Mesenchymal stem cell (in vitro differentiated cells and primary cell): ENCODE measurements at regions not wholly inside any gene's neighbourhood (a gene's known extent, or its start where the extent isn't known, plus 50 kb on each side); places are given as distances from the start of the nearest gene placed in this dataset.

Experiments used
- DNase-seq: peaks from one replicate; pipeline ENCODE4 v3.0.0-alpha.2; 2013
- H2AFZ ChIP-seq: one replicate; pipeline ENCODE4 v1.6.1; 2013; ENCODE audit warnings: low read depth, mild to moderate bottlenecking, control low read depth, inconsistent platforms, low read length, moderate library complexity
- H2AK5ac ChIP-seq: 2 replicates; pipeline ENCODE4 v1.6.1; 2013; ENCODE audit warnings: low read length, moderate library complexity, mild to moderate bottlenecking, inconsistent platforms; ENCODE audit not compliant: severe bottlenecking
- H2BK120ac ChIP-seq: one replicate; pipeline ENCODE4 v1.6.1; 2013; ENCODE audit warnings: low read depth, mild to moderate bottlenecking, inconsistent platforms, low read length, moderate library complexity
- H2BK12ac ChIP-seq, 2 experiments: one replicate each; pipeline ENCODE4 v1.6.1; 2013; ENCODE audit warnings: inconsistent platforms in 2 of 2, low read length in 2 of 2, mild to moderate bottlenecking in 2 of 2, moderate library complexity in 2 of 2, control low read depth in 1 of 2
- H2BK15ac ChIP-seq: one replicate; pipeline ENCODE4 v1.6.1; 2013; ENCODE audit warnings: mild to moderate bottlenecking, low read depth, inconsistent platforms; ENCODE audit not compliant: poor library complexity, severe bottlenecking
- H2BK5ac ChIP-seq: 2 replicates; pipeline ENCODE4 v1.6.1; 2013; ENCODE audit warnings: low read depth, mild to moderate bottlenecking, low read length, control low read depth, inconsistent platforms; ENCODE audit not compliant: poor library complexity, severe bottlenecking
- H3K14ac ChIP-seq, 2 experiments: one replicate each; pipeline ENCODE4 v1.6.1; 2013; ENCODE audit warnings: inconsistent platforms in 2 of 2, low read length in 2 of 2, control low read depth in 1 of 2, mild to moderate bottlenecking in 1 of 2, moderate library complexity in 1 of 2
- H3K18ac ChIP-seq, 2 experiments: one replicate each; pipeline ENCODE4 v1.6.1; 2013; ENCODE audit warnings: inconsistent platforms in 2 of 2, low read length in 2 of 2, control low read depth in 1 of 2, low read depth in 1 of 2, mild to moderate bottlenecking in 1 of 2
- H3K23ac ChIP-seq, 2 experiments: one replicate each; pipeline ENCODE4 v1.6.1; 2013; ENCODE audit warnings: inconsistent platforms in 2 of 2, low read length in 2 of 2, mild to moderate bottlenecking in 2 of 2, moderate library complexity in 2 of 2, control low read depth in 1 of 2
- H3K27ac ChIP-seq: 2 replicates; pipeline ENCODE4 v1.5.1; 2013; ENCODE audit warnings: mild to moderate bottlenecking, moderate library complexity, low read length, control low read depth, inconsistent platforms; ENCODE audit not compliant: poor library complexity, severe bottlenecking
- H3K27me3 ChIP-seq, 2 experiments: 2 replicates each; pipeline versions ENCODE4 v1.6.1 to v1.7.0; 2013; ENCODE audit warnings: low read length in 2 of 2, mild to moderate bottlenecking in 2 of 2, moderate library complexity in 2 of 2, control low read depth in 1 of 2, inconsistent platforms in 1 of 2; ENCODE audit not compliant: control insufficient read depth in 1 of 2, insufficient read depth in 1 of 2
- H3K36me3 ChIP-seq, 2 experiments: 2 replicates each; pipeline versions ENCODE4 v1.6.1 to v1.7.0; 2013; ENCODE audit warnings: low read length in 2 of 2, control low read depth in 1 of 2, inconsistent platforms in 1 of 2, low read depth in 1 of 2, mild to moderate bottlenecking in 1 of 2; ENCODE audit not compliant: insufficient read depth in 2 of 2, control insufficient read depth in 1 of 2
- H3K4ac ChIP-seq, 2 experiments: one replicate each; pipeline ENCODE4 v1.6.1; 2013; ENCODE audit warnings: inconsistent platforms in 2 of 2, low read length in 2 of 2, mild to moderate bottlenecking in 2 of 2, moderate library complexity in 2 of 2, control low read depth in 1 of 2, low read depth in 1 of 2
- H3K4me1 ChIP-seq: 2 replicates; pipeline ENCODE4 v1.6.1; 2013; ENCODE audit warnings: low read depth, low read length, control low read depth; ENCODE audit not compliant: control insufficient read depth, insufficient read depth
- H3K4me2 ChIP-seq: 2 replicates; pipeline ENCODE4 v1.6.1; 2013; ENCODE audit warnings: low read length, mild to moderate bottlenecking, inconsistent platforms; ENCODE audit not compliant: poor library complexity, severe bottlenecking
- H3K4me3 ChIP-seq, 2 experiments: 2 replicates each; pipeline versions ENCODE4 v1.5.1 to v1.7.0; 2013; ENCODE audit warnings: low read length in 2 of 2, mild to moderate bottlenecking in 2 of 2, control low read depth in 1 of 2, low read depth in 1 of 2; ENCODE audit not compliant: insufficient read depth in 1 of 2
- H3K79me1 ChIP-seq: replicated peaks from 2 replicates; pipeline ENCODE4 v1.6.1; 2013; ENCODE audit warnings: mild to moderate bottlenecking, control low read depth, low read length, inconsistent platforms; ENCODE audit not compliant: poor library complexity, severe bottlenecking
- H3K9ac ChIP-seq: 2 replicates; pipeline ENCODE4 v1.7.0; 2013; ENCODE audit warnings: mild to moderate bottlenecking, low read length, moderate library complexity
- H3K9me3 ChIP-seq: 2 replicates; pipeline ENCODE4 v1.7.0; 2013; ENCODE audit warnings: mild to moderate bottlenecking, low read length; ENCODE audit not compliant: control insufficient read depth
- H4K8ac ChIP-seq: one replicate; pipeline ENCODE4 v1.6.1; 2013; ENCODE audit warnings: inconsistent platforms, mild to moderate bottlenecking, low read length, moderate library complexity
- H4K91ac ChIP-seq: one replicate; pipeline ENCODE4 v1.6.1; 2013; ENCODE audit warnings: mild to moderate bottlenecking, low read length, inconsistent platforms
- WGBS: methylation state at CpG from one replicate; pipeline ENCODE4 v1.1.7; 2013; ENCODE audit warnings: mixed read lengths; 5-methylcytosine and 5-hydroxymethylcytosine counted together

DNA sequence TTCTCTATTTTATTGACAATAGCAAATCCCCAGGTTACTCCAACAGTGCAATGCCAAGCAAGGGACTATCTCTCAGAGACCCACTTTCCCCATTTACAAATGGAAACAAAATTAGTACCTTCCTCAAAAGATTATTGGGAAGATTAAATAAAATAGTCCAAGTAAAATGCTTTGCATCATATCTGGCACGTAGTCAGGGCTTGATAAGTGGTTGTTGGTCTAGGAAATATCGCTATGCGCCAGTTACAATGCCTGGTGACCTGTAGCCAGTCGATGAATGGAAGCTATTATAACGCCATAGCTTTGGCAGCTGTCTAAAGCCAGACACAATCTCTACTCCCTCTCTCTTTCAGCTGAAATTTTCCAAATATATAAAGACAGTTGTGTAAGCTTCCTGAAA is 220.3 kb downstream of the RAP2A start:
- Histone ChIP-seq H3K9me3 (no peaks in the 10 kb centered on the region), H2BK12ac (no peak overlapping the region), H2AK5ac (no peak overlapping the region), H3K4me1 (no peaks in the 10 kb centered on the region), H3K4ac (no peak overlapping the region), H3K4me2 (no peak overlapping the region), H3K4me3 (no peak overlapping the region), H3K36me3 (no peaks in the 10 kb centered on the region), H4K91ac (no peak overlapping the region), H2AFZ (no peak overlapping the region), H3K18ac (no peak overlapping the region), H4K8ac (no peak overlapping the region), H3K27ac (no peak overlapping the region), H2BK15ac (no peak overlapping the region), H3K14ac (no peak overlapping the region), H2BK120ac (no peak overlapping the region), H3K27me3 (peaks cover 0 to 8% of the 10 kb centered on the region in 2 experiments), H3K23ac (no peak overlapping the region), H3K9ac (no peak overlapping the region), H2BK5ac (no peak overlapping the region), H3K79me1 (no peaks in the 10 kb centered on the region)
- no peak for DNase-seq
- WGBS, result 90% methylated on average over 5 of the region's 5 CpGs

DNA sequence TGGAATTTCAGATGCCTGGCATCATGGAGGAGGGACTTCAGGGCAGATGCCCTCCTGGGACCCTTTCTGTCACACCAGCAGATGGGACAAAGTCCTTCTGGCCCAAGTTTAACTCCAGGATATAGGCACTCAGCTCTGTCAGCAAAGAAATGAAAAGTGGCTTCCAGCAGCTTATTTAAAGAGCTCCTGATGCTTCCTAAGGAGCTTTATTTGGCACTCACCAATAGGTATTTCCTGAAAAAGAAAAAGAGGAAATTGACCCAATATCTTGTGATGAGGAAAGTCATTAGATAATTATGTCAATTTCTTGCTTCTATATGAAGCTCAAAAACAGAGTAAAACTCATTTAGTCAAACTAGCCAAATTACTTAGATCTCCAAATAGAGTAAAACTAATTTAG is 224.6 kb downstream of the RAP2A start:
- H3K9me3 ChIP-seq, result no peaks in the 10 kb centered on the region

DNA sequence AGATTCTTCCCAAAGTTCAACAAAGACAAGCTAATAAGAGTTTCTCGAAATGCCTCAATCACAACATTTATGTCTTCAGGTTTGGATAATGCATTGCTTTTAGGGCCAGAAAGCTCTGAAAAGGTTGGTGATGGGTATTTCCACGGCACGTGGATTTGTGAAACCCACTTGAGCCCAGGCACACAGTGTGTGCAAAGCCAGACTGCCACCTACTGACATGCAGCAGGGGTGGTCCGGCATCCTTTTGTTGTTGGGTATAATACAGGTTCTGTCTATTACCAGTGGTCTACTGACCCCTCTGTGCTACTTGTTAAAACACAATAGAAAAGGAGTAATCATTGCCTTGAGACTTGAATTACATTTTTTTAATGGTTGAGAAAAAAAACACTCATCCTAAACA is 225.6 kb downstream of the RAP2A start:
- Histone ChIP-seq H3K36me3 (no peaks in the 10 kb centered on the region), H3K9me3 (no peaks in the 10 kb centered on the region), H3K79me1 (no peaks in the 10 kb centered on the region), H3K27ac (no peak overlapping the region), H3K4me1 (no peaks in the 10 kb centered on the region), H2BK12ac (no peak overlapping the region), H2AFZ (no peak overlapping the region), H2BK120ac (no peak overlapping the region), H2BK15ac (no peak overlapping the region), H3K18ac (no peak overlapping the region), H3K27me3 (peaks cover 0 to 7% of the 10 kb centered on the region in 2 experiments), H3K4me2 (no peak overlapping the region), H3K9ac (no peak overlapping the region), H4K91ac (no peak overlapping the region), H2BK5ac (no peak overlapping the region), H3K23ac (no peak overlapping the region), H3K4me3 (no peak overlapping the region), H2AK5ac (no peak overlapping the region), H4K8ac (no peak overlapping the region), H3K4ac (no peak overlapping the region), H3K14ac (no peak overlapping the region)
- peak; percentile 16 for DNase-seq
- 25% methylated on average over 2 of the region's 4 CpGs for WGBS

More for the DNA sequence above, 224.6 kb downstream of the RAP2A start:
- H2BK5ac ChIP-seq, result no peak overlapping the region
- no peak overlapping the region for H3K4ac ChIP-seq
- no peak for DNase-seq
- H3K27ac ChIP-seq, result no peak overlapping the region
- H2BK120ac ChIP-seq, result no peak overlapping the region
- no peak overlapping the region for H2AK5ac ChIP-seq
- no peak overlapping the region for H4K91ac ChIP-seq
- no peak overlapping the region for H3K4me2 ChIP-seq
- no peaks in the 10 kb centered on the region for H3K36me3 ChIP-seq
- H3K18ac ChIP-seq, result no peak overlapping the region
- H2BK12ac ChIP-seq, result no peak overlapping the region
- H3K79me1 ChIP-seq, result no peaks in the 10 kb centered on the region
- H3K9ac ChIP-seq, result no peak overlapping the region
- no peak overlapping the region for H4K8ac ChIP-seq
- H3K23ac ChIP-seq, result no peak overlapping the region
- H3K4me3 ChIP-seq, result no peak overlapping the region
- H3K4me1 ChIP-seq, result no peaks in the 10 kb centered on the region
- no peak overlapping the region for H3K14ac ChIP-seq
- H3K27me3 ChIP-seq, result peaks cover 4 to 7% of the 10 kb centered on the region in 2 experiments
- H2AFZ ChIP-seq, result no peak overlapping the region
- H2BK15ac ChIP-seq, result no peak overlapping the region

DNA sequence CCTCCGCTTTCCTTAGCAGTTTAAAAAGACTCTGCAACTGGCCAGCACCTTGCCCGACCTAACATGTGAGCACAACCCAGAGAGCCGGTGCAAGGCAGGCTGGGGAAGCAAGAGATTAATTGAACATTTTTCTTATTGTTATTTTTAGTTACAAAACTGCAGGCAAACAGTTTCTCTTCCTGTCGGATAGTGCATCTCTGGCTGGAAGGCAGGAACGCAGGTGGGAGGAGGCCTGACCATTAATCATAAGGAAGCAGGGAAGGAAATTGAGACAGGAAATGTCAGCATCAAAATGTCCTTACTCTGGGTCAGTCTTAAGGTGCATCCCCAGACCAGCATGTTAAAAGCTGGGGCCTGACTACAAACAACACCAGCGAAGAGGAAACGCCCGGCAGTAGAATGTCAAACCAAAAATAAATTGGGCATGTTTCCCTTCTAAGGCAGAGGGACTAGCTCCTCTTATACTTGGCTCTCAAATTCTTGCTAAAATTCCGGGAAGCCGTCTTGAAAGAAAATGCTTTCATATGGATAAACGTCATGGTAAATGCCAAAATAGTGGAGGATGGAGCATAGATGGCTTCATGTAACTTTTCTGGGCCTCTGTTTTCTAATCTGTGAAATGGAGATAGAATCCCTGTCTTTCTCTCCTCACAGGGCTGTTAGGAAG is 226.8 kb downstream of the RAP2A start:
- Histone ChIP-seq H3K36me3 (no peaks in the 10 kb centered on the region), H3K4ac (no peak overlapping the region), H3K27me3 (peaks cover 0 to 7% of the 10 kb centered on the region in 2 experiments), H2BK5ac (no peak overlapping the region), H2BK120ac (no peak overlapping the region), H4K8ac (no peak overlapping the region), H3K4me3 (no peak overlapping the region), H3K18ac (peak overlapping the region in 1 of 2 experiments; percentile 9), H2BK15ac (no peak overlapping the region), H3K23ac (no peak overlapping the region), H3K4me1 (no peaks in the 10 kb centered on the region), H2AFZ (no peak overlapping the region), H3K27ac (no peak overlapping the region), H3K9me3 (no peaks in the 10 kb centered on the region), H3K4me2 (no peak overlapping the region), H3K79me1 (no peaks in the 10 kb centered on the region), H3K14ac (peak overlapping the region in 1 of 2 experiments; percentile 14), H3K9ac (no peak overlapping the region), H2BK12ac (no peak overlapping the region), H2AK5ac (no peak overlapping the region), H4K91ac (no peak overlapping the region)
- no peak for DNase-seq
- 66% methylated on average over 9 of the region's 11 CpGs for WGBS
